HG03097 (cell line): ENCODE measurements at regions not wholly inside any gene's neighbourhood (a gene's known extent, or its start where the extent isn't known, plus 50 kb on each side); places are given as distances from the start of the nearest gene placed in this dataset.

Experiments used
- ATAC-seq: cut with Tn5 transposase; IDR thresholded peaks from one replicate; pipeline ENCODE4 v1.9.1; 2021; ENCODE audit not compliant: unreplicated experiment, low FRiP score

GRCh38 chr2:128447538-128447995, 128.9 kb upstream of the HS6ST1 start:
- no peak for ATAC-seq

DNA sequence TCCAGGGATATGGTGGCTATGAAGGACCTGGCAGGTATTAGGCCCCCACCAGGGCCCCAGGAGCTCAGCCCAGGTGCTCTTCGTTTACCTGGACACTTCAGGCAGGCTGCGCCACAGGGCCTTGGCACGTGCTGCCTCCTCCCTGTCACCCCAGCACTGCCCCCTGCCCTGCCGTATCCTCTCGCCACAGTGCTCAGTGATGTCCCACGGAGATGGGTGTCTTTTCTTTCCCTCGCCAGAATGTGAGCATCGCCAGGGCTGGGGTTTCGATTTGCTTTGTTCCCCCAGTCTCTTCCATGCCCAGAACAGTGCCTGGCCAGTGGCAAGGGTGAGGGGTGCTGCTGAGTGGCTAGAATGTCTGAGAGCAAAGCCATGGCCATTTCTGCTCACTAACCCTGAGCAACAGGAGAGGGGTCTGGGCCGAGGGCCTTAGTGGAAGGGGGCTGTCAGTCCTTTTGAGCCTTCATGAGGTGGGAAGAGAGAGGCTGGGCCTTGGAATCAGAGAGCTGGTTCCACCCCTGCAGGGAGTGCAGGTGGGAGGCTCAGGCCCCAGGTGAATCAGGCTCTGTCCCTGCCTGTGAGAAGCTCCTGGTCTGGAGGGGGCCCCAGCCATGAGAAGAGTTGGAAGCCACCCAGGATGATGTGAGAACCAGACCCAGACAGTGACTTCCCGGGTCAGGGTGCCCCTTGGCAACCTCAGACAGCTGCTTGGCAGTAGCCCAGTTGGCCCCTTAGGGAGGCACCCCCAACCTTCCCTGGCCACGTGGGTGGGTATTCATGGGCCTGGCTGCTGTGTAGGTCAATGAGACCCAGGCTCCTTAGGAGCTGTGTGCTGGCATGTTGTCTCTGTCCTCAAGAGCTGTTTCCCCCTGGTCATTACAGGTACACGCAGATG, 129.9 kb upstream of the HS6ST1 start:
- no peak for ATAC-seq

DNA sequence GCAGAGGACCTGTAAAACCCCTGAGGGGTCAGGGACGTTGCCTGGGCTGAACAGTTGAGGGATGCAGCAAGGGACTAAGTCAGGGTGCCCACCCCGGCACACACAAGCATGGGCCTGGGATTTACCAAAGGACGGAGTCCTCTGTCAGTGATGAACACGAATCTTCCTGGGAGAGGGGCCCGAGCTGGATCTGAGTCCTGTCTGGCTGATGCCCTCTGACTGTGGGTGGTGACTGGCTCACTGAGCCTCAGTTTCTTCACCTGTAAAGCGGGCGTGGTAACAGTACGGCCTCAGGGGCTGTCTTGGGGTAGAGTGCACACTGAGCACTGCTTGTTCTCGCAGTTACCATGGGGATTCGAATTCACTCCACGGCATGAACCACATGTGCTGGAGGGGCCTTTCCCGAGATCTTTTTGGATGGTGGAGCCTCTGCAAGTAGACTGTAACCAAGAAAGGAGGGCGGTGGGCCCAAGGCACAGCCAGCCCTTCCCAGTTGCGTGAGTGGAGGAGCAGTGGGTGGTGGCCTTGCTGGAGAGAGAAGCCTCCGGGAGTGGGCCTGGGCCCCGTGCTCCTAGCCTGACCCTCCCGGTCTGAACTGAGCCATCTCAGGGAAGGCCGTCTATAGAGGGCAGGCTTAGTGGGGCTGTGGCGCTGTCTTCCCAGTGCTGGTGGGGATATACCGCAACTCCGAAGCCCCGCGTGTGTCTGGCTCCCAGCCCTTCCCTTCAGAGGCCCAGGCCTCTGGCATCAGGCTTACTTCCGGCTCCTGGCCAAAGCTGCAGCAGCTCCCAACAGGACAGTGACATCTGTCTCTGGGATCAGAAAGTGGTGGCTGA, 130.8 kb upstream of the HS6ST1 start:
- no peak for ATAC-seq

GRCh38 chr2:128450211-128451024, 131.8 kb upstream of the HS6ST1 start:
- no peak for ATAC-seq

GRCh38 chr2:128451084-128452023, 132.7 kb upstream of the HS6ST1 start:
- ATAC-seq: no peak

GRCh38 chr2:128452024-128452411, 133.3 kb upstream of the HS6ST1 start:
- no peak for ATAC-seq

DNA sequence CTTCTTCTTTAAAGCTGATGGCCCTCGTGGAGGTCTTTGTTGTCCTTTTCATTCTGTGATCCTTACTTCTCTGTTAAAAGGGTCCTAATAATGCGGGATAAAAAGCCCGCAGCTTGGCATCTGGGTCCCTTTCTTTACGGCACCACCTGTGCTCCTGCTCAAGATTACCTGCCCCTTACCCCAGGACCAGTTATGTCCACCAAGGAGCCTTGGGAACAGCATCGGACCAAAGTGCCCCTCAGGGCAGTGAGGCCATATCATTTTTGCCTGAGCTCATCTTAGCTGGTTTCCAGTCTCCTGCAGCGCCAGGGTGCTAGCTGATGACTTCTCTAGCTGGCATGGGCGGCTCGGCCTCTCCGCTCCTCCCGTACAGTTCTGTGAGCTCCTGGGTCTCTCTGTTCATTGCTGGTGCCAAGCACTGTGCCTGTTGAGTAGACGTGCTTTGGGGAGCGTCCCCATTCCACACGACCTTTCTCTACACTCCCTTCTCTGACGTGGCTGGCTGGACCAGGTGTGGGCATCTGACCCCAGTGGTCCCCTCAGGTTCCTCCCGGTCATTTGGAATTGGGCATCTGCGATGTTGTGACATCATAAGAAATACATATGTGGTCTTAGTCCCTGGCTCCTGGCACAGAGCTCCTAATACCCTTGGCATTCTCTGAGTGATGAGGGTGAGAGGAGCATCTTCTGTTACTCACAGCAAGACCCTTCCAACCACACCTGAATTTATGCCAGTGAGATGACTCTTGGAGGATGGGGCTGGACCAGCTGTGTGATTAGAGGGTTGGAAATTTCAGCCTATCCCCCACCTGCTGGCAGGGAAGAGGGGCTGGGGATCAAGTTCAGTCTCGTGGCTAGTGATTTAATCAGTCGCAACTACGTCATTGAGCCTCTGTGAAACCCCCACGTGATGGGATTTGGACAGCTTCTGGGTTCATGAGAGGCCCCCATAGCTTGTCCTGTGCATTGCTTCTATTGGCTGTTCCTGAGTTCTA, 134.2 kb upstream of the HS6ST1 start:
- no peak for ATAC-seq

GRCh38 chr2:128454980-128455720, 136.5 kb upstream of the HS6ST1 start:
- no peak for ATAC-seq

GRCh38 chr2:128455721-128456050, 137.0 kb upstream of the HS6ST1 start:
- ATAC-seq: no peak

DNA sequence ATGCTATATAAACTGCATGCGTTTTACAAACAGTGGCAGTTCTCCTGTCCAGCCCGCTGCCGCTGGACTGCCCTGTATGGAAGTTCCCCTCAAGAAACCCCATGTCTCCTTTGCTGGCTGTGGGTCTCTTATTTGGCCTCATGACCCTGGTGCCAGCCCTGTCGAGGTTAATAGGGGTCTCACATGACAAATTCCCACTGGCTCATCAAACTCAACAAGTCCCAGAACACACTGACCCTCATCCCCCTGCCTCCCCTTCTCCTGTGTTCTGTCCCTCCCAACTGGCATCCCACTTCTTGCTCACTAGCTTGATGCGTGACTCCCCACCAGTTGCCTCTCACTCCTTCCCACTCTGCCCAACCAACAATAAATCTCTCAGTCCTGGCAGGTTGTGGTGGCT, 137.6 kb upstream of the HS6ST1 start:
- no peak for ATAC-seq

GRCh38 chr2:128457006-128457604, 138.4 kb upstream of the HS6ST1 start:
- no peak for ATAC-seq

- no peak for ATAC-seq
Observed at GRCh38 chr2:128457716-128458115, 139.0 kb upstream of the HS6ST1 start.

DNA sequence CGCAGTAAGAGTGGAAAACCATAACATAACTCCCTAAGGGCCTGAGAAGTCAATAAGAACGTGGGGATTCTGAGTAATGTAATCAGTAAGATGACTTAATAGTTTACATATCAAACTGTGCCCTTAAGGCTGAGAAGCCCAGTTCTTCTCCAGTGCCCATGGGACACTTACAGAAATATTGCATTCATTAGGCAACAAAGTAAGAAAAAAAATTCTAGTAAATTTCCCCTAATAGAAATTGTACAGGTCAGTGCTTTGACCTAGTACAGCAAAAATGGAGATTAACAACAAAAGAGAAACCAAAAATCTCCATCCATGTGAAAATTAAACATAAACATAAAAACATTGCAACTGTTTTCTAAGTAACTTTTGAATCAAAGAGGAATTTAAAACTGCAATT, 139.8 kb upstream of the HS6ST1 start:
- ATAC-seq: no peak

GRCh38 chr2:128464456-128464855, 145.8 kb upstream of the HS6ST1 start:
- ATAC-seq: no peak

DNA sequence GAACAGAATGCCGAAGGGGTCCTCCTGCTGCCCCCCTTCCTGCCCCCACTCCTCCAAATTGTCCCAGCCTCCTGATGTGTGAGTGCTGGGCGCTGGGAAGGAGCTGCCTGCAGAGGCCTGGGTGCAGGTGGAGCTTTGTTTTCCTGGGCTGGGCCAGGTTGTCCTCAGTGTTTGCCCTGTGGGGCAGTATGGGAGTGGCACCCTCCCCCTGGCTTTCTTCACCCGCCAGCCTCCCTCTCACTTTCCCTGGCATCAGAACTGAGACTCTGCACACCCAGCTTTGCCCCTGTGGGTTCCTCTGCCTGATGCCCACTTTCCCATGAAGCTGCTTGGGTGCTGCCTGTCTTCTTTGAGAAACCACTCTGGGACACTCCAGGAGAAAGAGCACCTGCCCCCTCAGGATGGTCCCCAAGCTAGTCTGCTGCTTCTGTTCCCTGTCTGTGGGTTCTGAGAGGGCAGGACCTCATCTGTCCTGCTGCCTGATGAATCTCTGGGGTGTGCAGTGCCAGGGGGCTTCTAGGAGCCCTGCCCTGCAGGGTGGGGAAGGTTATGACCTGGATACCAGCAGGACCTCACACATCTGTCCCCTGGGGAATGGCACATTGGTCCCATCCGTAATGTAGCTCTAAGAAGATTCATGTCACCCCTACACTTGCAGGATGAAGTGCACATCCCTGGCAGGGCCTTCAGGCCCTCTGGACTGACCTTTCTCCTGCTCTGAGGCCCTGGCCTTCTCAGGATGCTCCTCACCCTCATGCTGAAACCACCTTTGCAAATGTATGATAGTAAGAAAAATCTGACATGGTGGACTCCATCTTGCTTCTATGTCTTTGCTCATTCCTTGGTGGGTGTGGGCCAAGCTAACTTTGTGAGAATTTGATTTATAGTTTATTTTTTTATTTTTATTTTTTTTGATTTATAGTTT, 146.8 kb upstream of the HS6ST1 start:
- ATAC-seq: no peak

- ATAC-seq: no peak
Observed at GRCh38 chr2:128466376-128466775, 147.7 kb upstream of the HS6ST1 start.
